ENCODE measurements at regions not wholly inside any gene's neighbourhood (a gene's known extent, or its start where the extent isn't known, plus 50 kb on each side); places are given as distances from the start of the nearest gene placed in this dataset.

GRCh38 chr9:38332625-38333024 is 59.9 kb upstream of the ALDH1B1 start:
- TF ChIP-seq CTCF (IDR thresholded peaks at IDR 0.05 in 8 of 11, conservative IDR thresholded peaks at IDR 0.05 in 3 of 11) (no peak), POLR2AphosphoS5 (IDR thresholded peaks at IDR 0.05) (no peak)

All from spleen (tissue), 7 donors.